Glutamatergic neuron (in vitro differentiated cells): ENCODE measurements at regions not wholly inside any gene's neighbourhood (a gene's known extent, or its start where the extent isn't known, plus 50 kb on each side); places are given as distances from the start of the nearest gene placed in this dataset.

Source experiments
- DNase-seq: peaks from one replicate; pipeline ENCODE4 v3.0.0; 2022
- H3K27ac Mint-ChIP-seq: one replicate; pipeline ENCODE4 v1.8.0; 2020; ENCODE audit warnings: mild to moderate bottlenecking, mixed read lengths, inconsistent platforms; ENCODE audit not compliant: unreplicated experiment
- H3K27me3 Mint-ChIP-seq: one replicate; pipeline ENCODE4 v1.8.0; 2020; ENCODE audit warnings: mild to moderate bottlenecking, moderate library complexity, mixed read lengths, inconsistent platforms; ENCODE audit not compliant: unreplicated experiment
- H3K36me3 Mint-ChIP-seq: one replicate; pipeline ENCODE4 v1.8.0; 2020; ENCODE audit warnings: mild to moderate bottlenecking, mixed read lengths, inconsistent platforms; ENCODE audit not compliant: unreplicated experiment
- H3K4me1 Mint-ChIP-seq: one replicate; pipeline ENCODE4 v1.8.0; 2020; ENCODE audit warnings: mild to moderate bottlenecking, low read depth, mixed read lengths, inconsistent platforms; ENCODE audit not compliant: unreplicated experiment
- H3K4me3 Mint-ChIP-seq: one replicate; pipeline ENCODE4 v1.8.0; 2020; ENCODE audit warnings: mild to moderate bottlenecking, mixed read lengths, inconsistent platforms; ENCODE audit not compliant: unreplicated experiment
- H3K9me3 Mint-ChIP-seq: one replicate; pipeline ENCODE4 v1.8.0; 2020; ENCODE audit warnings: mild to moderate bottlenecking, moderate library complexity, mixed read lengths, inconsistent platforms; ENCODE audit not compliant: unreplicated experiment
- CTCF ChIP-seq: fragments of 200-600 bp; sonication (generic); IDR thresholded peaks from one replicate; pipeline ENCODE4 v1.5.0; 2021; ENCODE audit not compliant: partially characterized antibody, unreplicated experiment

- TF ChIP-seq CTCF: no peak
- no peaks in the 10 kb centered on the region for H3K4me1 Mint-ChIP-seq
- no peak for DNase-seq
- H3K27ac Mint-ChIP-seq: no peak overlapping the region
- no peak overlapping the region for H3K4me3 Mint-ChIP-seq
- H3K9me3 Mint-ChIP-seq: no peaks in the 10 kb centered on the region
- no peaks in the 10 kb centered on the region for H3K36me3 Mint-ChIP-seq
- no peaks in the 10 kb centered on the region for H3K27me3 Mint-ChIP-seq
These were observed 788.4 kb upstream of the PRR20A start for GRCh38 chr13:56352361-56352760.

GRCh38 chr13:56352901-56353300, 787.8 kb upstream of the PRR20A start:
- H3K9me3 Mint-ChIP-seq: no peaks in the 10 kb centered on the region
- no peaks in the 10 kb centered on the region for H3K4me1 Mint-ChIP-seq
- no peak for DNase-seq
- no peaks in the 10 kb centered on the region for H3K27me3 Mint-ChIP-seq
- no peak for TF ChIP-seq CTCF
- H3K4me3 Mint-ChIP-seq: no peak overlapping the region
- no peak overlapping the region for H3K27ac Mint-ChIP-seq
- no peaks in the 10 kb centered on the region for H3K36me3 Mint-ChIP-seq

DNA sequence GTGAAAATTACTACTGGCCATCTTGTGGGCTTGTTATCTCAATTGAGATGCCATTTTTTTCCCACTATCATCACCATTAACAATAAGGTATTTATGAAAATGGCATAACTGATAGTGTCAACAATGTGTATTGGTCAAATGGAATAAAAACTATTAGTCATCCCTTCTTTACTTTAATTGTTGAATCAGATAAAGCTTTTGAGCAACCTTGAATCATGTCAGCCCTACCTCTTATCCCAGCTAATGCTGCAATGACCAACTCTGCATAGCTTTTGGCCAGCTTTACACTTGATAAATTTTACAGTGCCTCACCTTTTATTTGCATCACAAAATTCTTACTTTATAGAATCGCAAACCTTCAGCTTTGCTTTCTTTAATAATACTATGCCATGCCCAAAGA, 784.0 kb upstream of the PRR20A start:
- no peaks in the 10 kb centered on the region for H3K9me3 Mint-ChIP-seq
- no peaks in the 10 kb centered on the region for H3K4me1 Mint-ChIP-seq
- TF ChIP-seq CTCF: no peak
- H3K4me3 Mint-ChIP-seq: no peak overlapping the region
- no peak for DNase-seq
- H3K36me3 Mint-ChIP-seq: no peaks in the 10 kb centered on the region
- H3K27ac Mint-ChIP-seq: no peak overlapping the region
- no peaks in the 10 kb centered on the region for H3K27me3 Mint-ChIP-seq

DNA sequence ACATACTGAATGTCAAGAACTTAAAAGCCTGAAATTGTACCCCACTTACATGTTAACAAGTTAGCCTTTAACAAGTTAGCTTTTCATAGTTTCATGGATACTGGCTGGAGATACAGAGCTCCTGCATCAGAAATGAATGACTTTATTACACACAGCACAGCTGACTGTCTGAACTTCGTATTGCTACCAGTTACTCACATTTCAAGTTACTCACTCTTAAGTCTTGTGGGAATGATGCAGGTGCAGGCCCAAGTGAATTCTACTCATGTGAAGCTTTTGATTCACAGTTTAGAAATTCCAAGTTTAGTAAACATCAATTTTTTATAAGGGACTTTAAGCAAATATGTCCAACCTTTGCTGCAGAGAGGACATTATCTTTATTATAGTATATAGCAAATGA, 762.2 kb upstream of the PRR20A start:
- Mint-ChIP-seq H3K4me1 (no peaks in the 10 kb centered on the region), H3K4me3 (no peak overlapping the region), H3K27me3 (no peaks in the 10 kb centered on the region), H3K27ac (no peak overlapping the region), H3K36me3 (peaks cover 9% of the 10 kb centered on the region), H3K9me3 (peaks cover 3% of the 10 kb centered on the region)
- TF ChIP-seq CTCF: no peak
- DNase-seq: no peak

GRCh38 chr13:56393549-56393948, 747.2 kb upstream of the PRR20A start:
- H3K36me3 Mint-ChIP-seq: peaks cover 7% of the 10 kb centered on the region
- no peak for TF ChIP-seq CTCF
- no peak overlapping the region for H3K4me3 Mint-ChIP-seq
- no peaks in the 10 kb centered on the region for H3K9me3 Mint-ChIP-seq
- H3K27ac Mint-ChIP-seq: no peak overlapping the region
- no peaks in the 10 kb centered on the region for H3K4me1 Mint-ChIP-seq
- no peak for DNase-seq
- no peaks in the 10 kb centered on the region for H3K27me3 Mint-ChIP-seq
